Keratinocyte (primary cell): ENCODE measurements at regions not wholly inside any gene's neighbourhood (a gene's known extent, or its start where the extent isn't known, plus 50 kb on each side); places are given as distances from the start of the nearest gene placed in this dataset.

Experiments used
- DNase-seq: peaks from one replicate; pipeline ENCODE4 v3.0.0-alpha.2; 2011; ENCODE audit warnings: low read depth, missing footprints, low spot score
- FAIRE-seq: peaks from 2 replicates; lab custom pipeline; 2011; peaks lifted over from hg19 to GRCh38; lab: Jason Lieb, UNC
- H2AFZ ChIP-seq: 2 replicates; pipeline ENCODE4 v1.6.0; 2012; ENCODE audit warnings: low read length, control low read depth, inconsistent platforms; ENCODE audit not compliant: control insufficient read depth
- H3K27ac ChIP-seq: 2 replicates; pipeline ENCODE4 v1.5.1; 2011; ENCODE audit warnings: low read length; ENCODE audit not compliant: control insufficient read depth, insufficient read depth
- H3K27me3 ChIP-seq: 3 replicates; pipeline ENCODE4 v1.6.0; 2011; ENCODE audit warnings: low read length; ENCODE audit not compliant: control insufficient read depth, insufficient read depth; ENCODE audit errors: extremely low read depth
- H3K36me3 ChIP-seq, 2 experiments: 2 replicates in 1 of 2; 3 replicates in 1 of 2; pipeline ENCODE4 v1.5.1; 2011; ENCODE audit warnings: low read length in 2 of 2, mild to moderate bottlenecking in 1 of 2; ENCODE audit not compliant: control insufficient read depth in 2 of 2, insufficient read depth in 2 of 2; ENCODE audit errors: extremely low read depth in 1 of 2
- H3K4me1 ChIP-seq: 3 replicates; pipeline ENCODE4 v1.5.1; 2011; ENCODE audit warnings: low read length; ENCODE audit not compliant: control insufficient read depth, insufficient read depth; ENCODE audit errors: extremely low read depth
- H3K4me2 ChIP-seq: 3 replicates; pipeline ENCODE4 v1.6.0; 2011; ENCODE audit warnings: low read depth, low read length; ENCODE audit not compliant: control insufficient read depth, insufficient read depth; ENCODE audit errors: extremely low read depth
- H3K4me3 ChIP-seq, 3 experiments: fragments of 200-600 bp in 1 of 3; sonication (generic) in 1 of 3; 2 replicates in 2 of 3; 3 replicates in 1 of 3; pipeline ENCODE4 v1.5.1; 2011 to 2016; ENCODE audit warnings: low read length in 3 of 3, mild to moderate bottlenecking in 3 of 3, control low read depth in 2 of 3, inconsistent platforms in 1 of 3, low read depth in 1 of 3, mixed read lengths in 1 of 3, mixed run types in 1 of 3, moderate library complexity in 1 of 3; ENCODE audit not compliant: control insufficient read depth in 2 of 3, insufficient read depth in 2 of 3; ENCODE audit errors: extremely low read depth in 1 of 3
- H3K79me2 ChIP-seq: 2 replicates; pipeline ENCODE4 v1.6.0; 2012; ENCODE audit warnings: low read length; ENCODE audit not compliant: control insufficient read depth, insufficient read depth
- H3K9ac ChIP-seq: 3 replicates; pipeline ENCODE4 v1.6.0; 2011; ENCODE audit warnings: low read length; ENCODE audit not compliant: control insufficient read depth, insufficient read depth; ENCODE audit errors: extremely low read depth
- H3K9me1 ChIP-seq: 3 replicates; pipeline ENCODE4 v1.6.0; 2011; ENCODE audit warnings: low read length; ENCODE audit not compliant: control insufficient read depth, insufficient read depth; ENCODE audit errors: extremely low read depth
- H3K9me3 ChIP-seq: 2 replicates; pipeline ENCODE4 v1.5.1; 2012; ENCODE audit warnings: low read depth, low read length; ENCODE audit not compliant: control insufficient read depth
- H4K20me1 ChIP-seq: 3 replicates; pipeline ENCODE4 v1.6.0; 2011; ENCODE audit warnings: low read length; ENCODE audit not compliant: control insufficient read depth, insufficient read depth; ENCODE audit errors: extremely low read depth
- EZH2 ChIP-seq: IDR thresholded peaks from one replicate; pipeline ENCODE4 v1.6.1; 2012; ENCODE audit warnings: inconsistent platforms, mild to moderate bottlenecking, low read length, moderate library complexity
- dilution Hi-C: fragments of 300-500 bp; cut with MboI; formaldehyde crosslinking; loops from one replicate; pipeline ENCODE4 v1.7.0; 2020; ENCODE audit warnings: low sequenced_read_pairs; ENCODE audit not compliant: extremely low pct_ligation_motif_present
- TF ChIP-seq, protein P1 (sequence below), 3 experiments: IDR thresholded peaks in 1 of 3; conservative IDR thresholded peaks in 1 of 3; optimal IDR thresholded peaks in 1 of 3; 2 replicates in 2 of 3; 3 replicates in 1 of 3; pipeline versions ENCODE3 to v1.5.1; 2011; ENCODE audit warnings: low read length in 3 of 3, mild to moderate bottlenecking in 3 of 3, moderate library complexity in 2 of 3, control low read depth in 1 of 3, inconsistent platforms in 1 of 3; ENCODE audit not compliant: insufficient read depth in 2 of 3; ENCODE audit errors: extremely low read depth in 1 of 3

- Histone ChIP-seq H3K27ac (no peak overlapping the region), H4K20me1 (no peaks in the 10 kb centered on the region), H3K4me3 (no peak overlapping the region), H3K4me2 (no peak overlapping the region), H3K27me3 (no peaks in the 10 kb centered on the region), H3K9me1 (no peaks in the 10 kb centered on the region), H3K9ac (no peak overlapping the region), H3K9me3 (no peaks in the 10 kb centered on the region), H3K36me3 (no peaks in the 10 kb centered on the region), H3K79me2 (no peaks in the 10 kb centered on the region), H2AFZ (no peak overlapping the region), H3K4me1 (no peaks in the 10 kb centered on the region)
- DNase-seq (no peak), FAIRE-seq (no peak)
- dilution Hi-C loops: no loop called here
- TF ChIP-seq EZH2: no peak
- TF ChIP-seq, protein P1, sequence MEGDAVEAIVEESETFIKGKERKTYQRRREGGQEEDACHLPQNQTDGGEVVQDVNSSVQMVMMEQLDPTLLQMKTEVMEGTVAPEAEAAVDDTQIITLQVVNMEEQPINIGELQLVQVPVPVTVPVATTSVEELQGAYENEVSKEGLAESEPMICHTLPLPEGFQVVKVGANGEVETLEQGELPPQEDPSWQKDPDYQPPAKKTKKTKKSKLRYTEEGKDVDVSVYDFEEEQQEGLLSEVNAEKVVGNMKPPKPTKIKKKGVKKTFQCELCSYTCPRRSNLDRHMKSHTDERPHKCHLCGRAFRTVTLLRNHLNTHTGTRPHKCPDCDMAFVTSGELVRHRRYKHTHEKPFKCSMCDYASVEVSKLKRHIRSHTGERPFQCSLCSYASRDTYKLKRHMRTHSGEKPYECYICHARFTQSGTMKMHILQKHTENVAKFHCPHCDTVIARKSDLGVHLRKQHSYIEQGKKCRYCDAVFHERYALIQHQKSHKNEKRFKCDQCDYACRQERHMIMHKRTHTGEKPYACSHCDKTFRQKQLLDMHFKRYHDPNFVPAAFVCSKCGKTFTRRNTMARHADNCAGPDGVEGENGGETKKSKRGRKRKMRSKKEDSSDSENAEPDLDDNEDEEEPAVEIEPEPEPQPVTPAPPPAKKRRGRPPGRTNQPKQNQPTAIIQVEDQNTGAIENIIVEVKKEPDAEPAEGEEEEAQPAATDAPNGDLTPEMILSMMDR (optimal IDR thresholded peaks at IDR 0.05 in 1 of 3, IDR thresholded peaks at IDR 0.05 in 1 of 3, conservative IDR thresholded peaks at IDR 0.05 in 1 of 3; ENCODE audit: extremely low read depth in 1 of 3, insufficient read depth in 2 of 3, low read length in 3 of 3): no peak
Observed at GRCh38 chr4:108529984-108530905, 90.1 kb upstream of the RPL34 start.

- no peaks in the 10 kb centered on the region for H3K9me3 ChIP-seq
- no peaks in the 10 kb centered on the region for H3K27me3 ChIP-seq
- no peaks in the 10 kb centered on the region for H3K9me1 ChIP-seq
- no peak overlapping the region for H3K4me3 ChIP-seq
- no peaks in the 10 kb centered on the region for H3K36me3 ChIP-seq
- no peak overlapping the region for H2AFZ ChIP-seq
- H3K79me2 ChIP-seq: no peaks in the 10 kb centered on the region
- DNase-seq (no peak), FAIRE-seq (no peak)
- H3K9ac ChIP-seq: no peak overlapping the region
- H4K20me1 ChIP-seq: no peaks in the 10 kb centered on the region
- no peak for TF ChIP-seq EZH2
- H3K4me1 ChIP-seq: no peaks in the 10 kb centered on the region
- no peak overlapping the region for H3K27ac ChIP-seq
- no peak overlapping the region for H3K4me2 ChIP-seq
- dilution Hi-C loops: no loop called here
Observed at GRCh38 chr4:108529102-108529501, 91.3 kb upstream of the RPL34 start.
